ENCODE measurements at regions not wholly inside any gene's neighbourhood (a gene's known extent, or its start where the extent isn't known, plus 50 kb on each side); places are given as distances from the start of the nearest gene placed in this dataset.
"Not testable (repeated sequence)": the region's sequence is repeated elsewhere in the genome, so short reads cannot be mapped to it uniquely, and the experiment has no call there.

- no peak for DNase-seq
Observed at GRCh38 chr18:40296717-40297413, 1658.2 kb upstream of the PIK3C3 start.

GRCh38 chr18:40292985-40293710 is 1661.9 kb upstream of the PIK3C3 start:
- no peak for DNase-seq

- no peak for DNase-seq
Observed at GRCh38 chr18:40283560-40283959, 1671.5 kb upstream of the PIK3C3 start.

GRCh38 chr18:40281356-40281755 is 1673.7 kb upstream of the PIK3C3 start:
- DNase-seq: not testable (repeated sequence)

GRCh38 chr18:40274618-40275196 is 1680.3 kb upstream of the PIK3C3 start:
- no peak for DNase-seq

- no peak for DNase-seq
Observed at GRCh38 chr18:40272630-40273231, 1682.3 kb upstream of the PIK3C3 start.

GRCh38 chr18:40259115-40259835 is 1695.8 kb upstream of the PIK3C3 start:
- no peak for DNase-seq

- no peak for DNase-seq
Observed at GRCh38 chr18:40258311-40258710, 1696.7 kb upstream of the PIK3C3 start.

GRCh38 chr18:40250236-40250635 is 1704.8 kb upstream of the PIK3C3 start:
- no peak for DNase-seq

GRCh38 chr18:40249390-40250080 is 1705.5 kb upstream of the PIK3C3 start:
- DNase-seq: no peak

GRCh38 chr18:40245612-40246011 is 1709.4 kb upstream of the PIK3C3 start:
- DNase-seq: not testable (repeated sequence)

GRCh38 chr18:40243607-40244006 is 1711.4 kb upstream of the PIK3C3 start:
- DNase-seq: no peak

- DNase-seq: no peak
Observed at GRCh38 chr18:40235836-40236235, 1719.2 kb upstream of the PIK3C3 start.

- no peak for DNase-seq
Observed at GRCh38 chr18:40235323-40235722, 1719.7 kb upstream of the PIK3C3 start.

GRCh38 chr18:40233931-40234616 is 1721.0 kb upstream of the PIK3C3 start:
- DNase-seq: no peak

- DNase-seq: no peak
Observed at GRCh38 chr18:40222776-40223175, 1732.3 kb upstream of the PIK3C3 start.

- no peak for DNase-seq
Observed at GRCh38 chr18:40216856-40217255, 1738.2 kb upstream of the PIK3C3 start.

- no peak for DNase-seq
Observed at GRCh38 chr18:40215979-40216378, 1739.1 kb upstream of the PIK3C3 start.

GRCh38 chr18:40210696-40211095 is 1744.3 kb upstream of the PIK3C3 start:
- no peak for DNase-seq

- no peak for DNase-seq
Observed at GRCh38 chr18:40208958-40209357, 1746.1 kb upstream of the PIK3C3 start.

GRCh38 chr18:40197711-40198110 is 1757.3 kb upstream of the PIK3C3 start:
- no peak for DNase-seq

GRCh38 chr18:40186677-40187076 is 1768.4 kb upstream of the PIK3C3 start:
- DNase-seq: no peak

Data from activated CD4-positive, alpha-beta T cell treated with anti-CD3 and anti-CD28 coated beads, Interleukin-2, amount 50 U/mL, for 48 hours (primary cell).